OCI-LY1 (cell line): ENCODE measurements at regions not wholly inside any gene's neighbourhood (a gene's known extent, or its start where the extent isn't known, plus 50 kb on each side); places are given as distances from the start of the nearest gene placed in this dataset.

Source experiments
- H2AFZ ChIP-seq: fragments of 200-600 bp; sonication (generic), shearing (Covaris generic); 2 replicates; pipeline ENCODE4 v1.6.0; 2014; ENCODE audit warnings: antibody characterized with exemption, mild to moderate bottlenecking, low read length
- H3F3A ChIP-seq: fragments of 200-600 bp; sonication (generic), shearing (Covaris generic); 2 replicates; pipeline ENCODE4 v1.6.0; 2014; ENCODE audit warnings: mild to moderate bottlenecking, antibody characterized with exemption, low read length, moderate library complexity; ENCODE audit not compliant: insufficient read depth
- H3K27ac ChIP-seq: fragments of 200-600 bp; sonication (generic); 2 replicates; pipeline ENCODE4 v1.5.1; 2014; ENCODE audit warnings: low read length, mixed run types, mild to moderate bottlenecking, low read depth; ENCODE audit not compliant: poor library complexity, severe bottlenecking
- H3K27me3 ChIP-seq: fragments of 200-600 bp; sonication (generic); 2 replicates; pipeline ENCODE4 v1.6.0; 2014; ENCODE audit warnings: antibody characterized with exemption, mild to moderate bottlenecking, low read length, moderate library complexity; ENCODE audit not compliant: insufficient read depth
- H3K36me3 ChIP-seq: fragments of 200-600 bp; sonication (generic); 2 replicates; pipeline ENCODE4 v1.6.1; 2014; ENCODE audit warnings: mild to moderate bottlenecking, antibody characterized with exemption, low read length, moderate library complexity, mixed read lengths; ENCODE audit not compliant: insufficient read depth
- H3K4me1 ChIP-seq: fragments of 200-600 bp; sonication (generic); 2 replicates; pipeline ENCODE4 v1.5.1; 2014; ENCODE audit warnings: mild to moderate bottlenecking, low read length, moderate library complexity; ENCODE audit not compliant: insufficient read depth, severe bottlenecking
- H3K4me2 ChIP-seq: fragments of 200-600 bp; sonication (generic), shearing (Covaris generic); 2 replicates; pipeline ENCODE4 v1.6.1; 2014; ENCODE audit warnings: low read length
- H3K4me3 ChIP-seq: fragments of 200-600 bp; sonication (generic); 2 replicates; pipeline ENCODE4 v1.5.1; 2014; ENCODE audit warnings: low read length, low read depth, mild to moderate bottlenecking, mixed read lengths; ENCODE audit not compliant: poor library complexity, severe bottlenecking
- H3K79me2 ChIP-seq: fragments of 200-600 bp; shearing (Covaris generic); 2 replicates; pipeline ENCODE4 v1.6.1; 2016; ENCODE audit warnings: mixed run types, low read length, mixed read lengths; ENCODE audit not compliant: insufficient read depth
- H3K9ac ChIP-seq: fragments of 200-600 bp; sonication (generic), shearing (Covaris generic); 2 replicates; pipeline ENCODE4 v1.6.1; 2014; ENCODE audit warnings: mild to moderate bottlenecking, low read length, mixed read lengths
- H3K9me2 ChIP-seq: fragments of 200-600 bp; sonication (generic), shearing (Covaris generic); 2 replicates; pipeline ENCODE4 v1.6.1; 2014; ENCODE audit warnings: low read depth, mild to moderate bottlenecking, low read length, mixed read lengths
- H3K9me3 ChIP-seq: fragments of 200-600 bp; shearing (Covaris generic); 2 replicates; pipeline ENCODE4 v1.6.1; 2014; ENCODE audit warnings: low read length, mixed read lengths
- H4K20me1 ChIP-seq: fragments of 200-600 bp; sonication (generic), shearing (Covaris generic); 2 replicates; pipeline ENCODE4 v1.6.0; 2016; ENCODE audit warnings: mild to moderate bottlenecking, low read length; ENCODE audit not compliant: insufficient read depth
- CTCF ChIP-seq: fragments of 200-600 bp; sonication (generic), shearing (Covaris generic); IDR thresholded peaks from 2 replicates; pipeline ENCODE4 v1.5.1; 2017; ENCODE audit warnings: mild to moderate bottlenecking, antibody characterized with exemption, low read length, moderate library complexity, mixed read lengths
- EZH2 ChIP-seq: fragments of 200-600 bp; sonication (generic), shearing (Covaris generic); IDR thresholded peaks from 2 replicates; pipeline ENCODE4 v1.8.0; 2017; ENCODE audit warnings: borderline replicate concordance, mixed run types, mild to moderate bottlenecking, antibody characterized with exemption, low read length, moderate library complexity, mixed read lengths

GRCh38 chr1:232470711-232471110, 159.2 kb downstream of the SIPA1L2 start:
- no peak overlapping the region for H3K4me3 ChIP-seq
- H3K27ac ChIP-seq = no peak overlapping the region
- H3K4me2 ChIP-seq = no peak overlapping the region
- H2AFZ ChIP-seq = no peak overlapping the region
- H3K4me1 ChIP-seq = no peaks in the 10 kb centered on the region
- H3K79me2 ChIP-seq = no peaks in the 10 kb centered on the region
- no peaks in the 10 kb centered on the region for H3K9me2 ChIP-seq
- H3K9me3 ChIP-seq = no peaks in the 10 kb centered on the region
- TF ChIP-seq CTCF = no peak
- no peak for TF ChIP-seq EZH2
- H4K20me1 ChIP-seq = no peaks in the 10 kb centered on the region
- H3F3A ChIP-seq = no peaks in the 10 kb centered on the region
- no peak overlapping the region for H3K9ac ChIP-seq
- H3K36me3 ChIP-seq = no peaks in the 10 kb centered on the region
- H3K27me3 ChIP-seq = no peaks in the 10 kb centered on the region

GRCh38 chr1:232468249-232468648, 161.7 kb downstream of the SIPA1L2 start:
- no peak overlapping the region for H3K4me3 ChIP-seq

GRCh38 chr1:232467073-232467760, 162.7 kb downstream of the SIPA1L2 start:
- Histone ChIP-seq H2AFZ (no peak overlapping the region), H3K27ac (no peak overlapping the region), H3K4me2 (no peak overlapping the region), H3K4me3 (no peak overlapping the region), H3K79me2 (no peaks in the 10 kb centered on the region), H4K20me1 (no peaks in the 10 kb centered on the region), H3K36me3 (no peaks in the 10 kb centered on the region), H3K27me3 (no peaks in the 10 kb centered on the region; the same call in 1 of the 2 replicates), H3K9me2 (no peaks in the 10 kb centered on the region), H3K9ac (no peak overlapping the region), H3F3A (no peaks in the 10 kb centered on the region), H3K4me1 (no peaks in the 10 kb centered on the region), H3K9me3 (no peaks in the 10 kb centered on the region)
- TF ChIP-seq EZH2 (no peak), CTCF (no peak)

More at GRCh38 chr1:232468249-232468648, 161.7 kb downstream of the SIPA1L2 start:
- Histone ChIP-seq H4K20me1 (no peaks in the 10 kb centered on the region), H3F3A (no peaks in the 10 kb centered on the region), H3K27ac (no peak overlapping the region), H3K36me3 (no peaks in the 10 kb centered on the region), H3K4me2 (no peak overlapping the region), H3K79me2 (no peaks in the 10 kb centered on the region), H3K4me1 (no peaks in the 10 kb centered on the region), H2AFZ (no peak overlapping the region), H3K9ac (no peak overlapping the region), H3K9me3 (no peaks in the 10 kb centered on the region), H3K9me2 (no peaks in the 10 kb centered on the region), H3K27me3 (no peaks in the 10 kb centered on the region; the same call in 1 of the 2 replicates)
- TF ChIP-seq EZH2 = no peak
- TF ChIP-seq CTCF = no peak
